SK-N-DZ (cell line): ENCODE measurements at regions not wholly inside any gene's neighbourhood (a gene's known extent, or its start where the extent isn't known, plus 50 kb on each side); places are given as distances from the start of the nearest gene placed in this dataset.
A peak's percentile ranks its signal among the peaks of the same experiment; 100 is the strongest.

Experiments
- DNase-seq: peaks from one replicate; pipeline ENCODE4 v3.0.0-alpha.2; 2015; ENCODE audit warnings: low spot score

- DNase-seq = no peak
Measured at GRCh38 chr1:60461925-60462595, 388.5 kb upstream of the C1orf87 start.

DNA sequence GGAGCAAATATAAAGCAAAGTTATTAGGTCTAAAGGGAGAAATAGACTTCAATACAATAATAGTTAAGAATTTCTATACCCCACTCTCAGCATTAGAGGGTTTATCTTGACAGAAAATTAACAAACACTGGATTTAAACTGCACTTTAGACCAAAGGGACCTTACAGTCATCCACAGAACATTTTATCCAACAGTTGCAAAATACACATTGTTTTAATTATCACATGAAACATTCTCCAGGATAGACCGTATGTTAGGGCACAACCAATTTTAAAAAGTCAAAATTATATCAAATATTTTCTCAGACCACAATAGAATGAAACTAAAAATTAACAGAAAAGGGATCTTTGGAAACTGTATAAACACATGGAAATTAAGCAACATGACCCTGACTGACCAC is 384.5 kb upstream of the C1orf87 start:
- DNase-seq = no peak

GRCh38 chr1:60449876-60450275 is 376.3 kb upstream of the C1orf87 start:
- no peak for DNase-seq

DNA sequence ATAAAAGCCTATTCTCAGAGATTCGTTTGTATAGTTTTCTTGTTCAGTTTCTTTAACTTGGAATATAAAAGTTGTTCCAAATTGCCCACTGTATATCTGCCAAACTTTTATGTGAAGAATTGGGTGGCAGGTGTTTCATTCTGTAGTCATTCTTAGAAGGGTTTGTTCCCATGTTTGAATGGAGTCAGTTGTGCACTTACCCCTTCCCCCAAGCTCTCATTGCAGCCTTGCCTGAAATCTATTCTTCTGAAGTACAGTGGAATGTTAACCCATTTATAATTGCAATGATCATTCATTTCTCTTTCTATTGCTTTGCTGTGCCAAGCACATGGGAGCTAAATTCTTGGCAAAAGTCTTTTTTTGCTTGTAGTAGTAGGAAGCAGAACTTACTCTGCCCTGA is 375.3 kb upstream of the C1orf87 start:
- no peak for DNase-seq

- no peak for DNase-seq
Measured at GRCh38 chr1:60444680-60445079, 371.1 kb upstream of the C1orf87 start.

- DNase-seq = no peak
Measured at GRCh38 chr1:60436186-60436585, 362.6 kb upstream of the C1orf87 start.

DNA sequence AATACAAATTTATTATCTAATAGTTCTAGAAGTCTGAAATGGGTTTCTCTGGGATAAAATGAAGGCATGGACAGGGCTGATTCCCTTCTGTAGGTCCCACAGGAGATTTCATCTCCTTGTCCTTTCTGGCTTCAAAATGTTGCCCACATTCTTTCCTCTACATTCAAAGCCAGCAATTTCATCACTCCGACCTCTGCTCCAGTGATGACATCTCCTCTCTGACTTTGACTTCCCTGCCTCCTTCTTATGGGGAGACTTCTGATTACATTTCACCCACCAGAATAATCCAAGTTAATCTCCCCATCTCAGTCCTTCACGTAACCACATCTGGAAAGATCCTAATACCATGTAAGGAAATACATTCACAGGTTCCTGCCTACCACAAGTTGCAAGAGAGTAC is 358.0 kb upstream of the C1orf87 start:
- DNase-seq = no peak

- DNase-seq = no peak
Measured at GRCh38 chr1:60430375-60430774, 356.8 kb upstream of the C1orf87 start.

DNA sequence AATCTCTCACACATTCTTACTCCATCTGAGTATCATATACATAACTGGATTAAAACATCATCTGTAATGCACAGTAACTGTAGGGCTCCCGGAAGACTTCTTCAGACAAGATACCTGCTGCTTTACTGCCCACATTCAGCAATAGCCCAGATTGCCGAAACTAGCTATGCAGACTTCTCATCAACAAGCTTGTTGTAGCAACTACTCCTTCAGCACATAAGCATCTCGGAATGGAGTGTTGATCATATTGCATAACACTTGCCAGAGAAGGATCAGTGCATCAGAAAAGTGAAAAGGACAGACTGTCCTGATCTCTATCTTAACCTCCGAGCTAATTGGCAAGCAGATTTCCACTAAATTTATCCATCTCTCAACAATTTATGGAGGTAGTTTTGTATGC is 354.6 kb upstream of the C1orf87 start:
- DNase-seq = peak; percentile 32

DNA sequence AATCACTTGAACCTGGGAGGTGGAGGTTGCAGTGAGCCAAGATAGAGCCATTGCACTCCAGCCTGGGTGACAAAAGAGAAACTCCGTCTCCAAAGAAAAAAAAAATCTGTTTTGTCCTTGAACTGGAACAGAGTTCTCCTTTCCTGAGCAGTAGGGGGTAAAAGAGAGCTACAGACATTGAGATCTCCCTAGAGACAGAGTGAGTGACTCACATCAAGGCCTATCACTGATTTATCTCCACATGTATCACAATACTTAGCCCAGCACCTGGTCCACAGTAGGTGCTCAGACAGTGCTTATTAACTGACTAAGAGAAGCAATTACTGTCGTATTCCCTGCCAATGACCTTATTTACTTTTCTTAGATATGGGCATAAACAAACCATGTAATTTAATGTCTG is 354.1 kb upstream of the C1orf87 start:
- peak; percentile 25 for DNase-seq

DNA sequence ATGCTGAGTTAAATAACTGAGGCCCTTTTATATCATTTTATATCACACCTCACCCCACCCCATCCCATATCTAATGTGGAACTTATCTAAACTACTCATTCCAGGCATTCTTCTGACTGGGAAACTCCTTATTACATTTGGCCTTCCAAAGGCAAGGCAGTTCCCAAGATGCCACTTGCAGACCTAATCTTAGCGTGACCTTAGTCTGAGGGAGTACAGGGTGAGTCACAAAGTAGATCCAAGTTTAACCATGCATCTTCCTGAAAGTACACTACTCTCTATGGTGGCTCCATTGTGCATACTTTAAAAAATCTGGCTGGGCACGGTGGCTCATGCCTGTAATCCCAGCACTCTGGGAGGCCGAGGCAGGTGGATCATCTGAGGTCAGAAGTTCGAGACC is 353.6 kb upstream of the C1orf87 start:
- no peak for DNase-seq

GRCh38 chr1:60425528-60425927 is 352.0 kb upstream of the C1orf87 start:
- peak; percentile 1 for DNase-seq

DNA sequence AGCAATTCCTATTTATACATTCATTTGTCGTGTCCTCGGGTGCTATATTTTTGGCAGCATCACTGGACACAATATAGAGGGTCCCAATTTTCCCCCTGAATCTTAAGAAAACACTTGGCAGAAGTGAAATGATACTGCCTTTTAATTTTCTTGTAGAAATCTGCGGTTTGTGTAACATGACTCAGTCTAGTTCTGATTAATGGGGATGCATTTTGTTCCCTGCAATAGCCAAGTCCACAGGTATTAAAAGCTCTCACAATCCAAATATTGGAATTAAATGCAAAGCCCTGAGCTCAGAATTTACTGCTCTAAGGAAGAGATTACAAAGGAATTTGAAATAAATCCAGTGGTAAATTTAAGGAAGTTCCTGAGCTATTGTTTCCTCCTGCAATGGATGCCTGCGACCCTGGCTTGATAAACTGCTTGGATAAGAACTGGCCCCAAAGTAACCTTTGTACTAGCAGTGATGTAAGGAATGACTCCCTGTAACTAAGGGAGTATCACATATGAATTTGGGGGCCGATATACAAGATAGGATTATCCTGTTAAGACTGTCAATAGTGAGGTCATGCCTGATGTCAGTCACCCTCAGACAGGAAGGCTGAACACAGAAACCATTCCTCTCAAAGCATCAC is 349.7 kb upstream of the C1orf87 start:
- DNase-seq = no peak

DNA sequence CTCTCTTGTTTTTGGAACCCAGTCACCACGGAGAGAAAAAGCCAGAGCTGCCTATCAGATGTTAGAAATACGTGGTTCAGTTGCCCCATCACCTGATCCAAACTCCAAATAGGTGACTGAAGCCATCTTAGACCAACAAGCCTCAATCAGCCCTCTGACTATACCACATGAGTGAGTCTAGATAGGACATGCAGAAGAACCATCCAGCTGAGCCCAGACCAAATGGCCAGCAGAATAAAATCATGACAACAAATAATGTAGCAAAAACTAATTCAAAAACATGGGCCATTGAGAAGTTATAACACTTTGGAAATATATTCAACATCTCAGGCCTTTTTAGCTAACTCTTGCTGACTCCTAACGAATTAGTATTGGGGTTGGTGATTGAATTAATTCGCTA is 348.4 kb upstream of the C1orf87 start:
- no peak for DNase-seq

GRCh38 chr1:60419023-60419422 is 345.5 kb upstream of the C1orf87 start:
- DNase-seq = no peak

DNA sequence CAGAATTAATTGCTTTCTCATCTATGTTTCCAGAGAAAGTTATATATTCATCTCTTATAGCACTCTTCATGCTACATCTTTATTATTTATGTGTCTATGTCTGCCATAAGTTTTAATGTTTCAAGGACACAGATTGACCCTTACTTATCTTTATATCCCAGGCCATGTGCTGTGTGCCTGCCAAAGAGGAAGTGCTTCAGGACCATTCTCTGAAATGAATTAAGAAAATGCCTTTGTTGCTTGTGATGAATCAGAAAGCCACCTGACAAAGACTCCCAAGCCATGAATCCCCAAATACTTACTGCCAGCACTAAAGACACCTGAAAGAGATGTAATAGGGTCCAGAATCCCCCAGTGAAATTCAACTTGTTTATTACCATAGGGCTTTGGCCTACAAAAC is 342.1 kb upstream of the C1orf87 start:
- DNase-seq = no peak

DNA sequence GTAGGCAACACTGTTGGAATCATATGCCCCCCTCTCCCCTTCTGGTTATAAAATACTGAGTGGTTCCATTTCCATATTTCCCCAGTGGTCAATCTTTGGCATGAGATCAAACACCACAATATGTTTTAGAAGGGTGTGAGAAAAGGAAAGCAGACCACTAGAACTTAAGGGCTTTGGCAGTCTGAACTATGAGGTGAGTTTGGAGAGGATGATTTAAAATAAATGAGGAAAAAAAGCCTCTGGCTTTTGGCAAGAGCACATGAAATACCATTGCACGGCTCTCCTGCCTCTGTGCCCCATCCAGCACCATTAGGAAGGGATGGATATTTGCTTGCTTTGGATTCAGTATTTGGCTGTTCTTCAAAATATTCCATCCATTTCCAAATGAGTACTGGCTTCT is 339.5 kb upstream of the C1orf87 start:
- DNase-seq = no peak

DNA sequence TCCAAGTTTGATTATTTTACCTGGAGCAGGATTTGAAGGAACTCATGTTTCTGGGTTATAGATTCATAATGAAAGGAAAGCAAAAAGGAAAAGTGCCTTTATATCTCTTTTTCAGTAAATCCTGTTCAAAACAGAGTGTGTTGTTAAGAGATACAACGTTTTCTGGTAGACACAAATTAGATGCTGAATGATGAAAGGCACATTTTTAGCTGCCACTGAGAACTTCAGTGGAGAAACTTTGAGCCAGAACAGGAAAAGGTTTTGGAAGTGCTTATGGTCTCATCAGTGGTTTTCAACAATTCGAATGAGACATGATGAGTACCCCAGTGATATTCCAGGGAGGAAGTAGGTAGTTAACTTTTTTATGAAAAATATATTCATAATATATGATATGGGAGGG is 338.0 kb upstream of the C1orf87 start:
- DNase-seq = no peak

GRCh38 chr1:60402816-60403215 is 329.2 kb upstream of the C1orf87 start:
- DNase-seq = no peak

GRCh38 chr1:60402216-60402615 is 328.6 kb upstream of the C1orf87 start:
- no peak for DNase-seq

DNA sequence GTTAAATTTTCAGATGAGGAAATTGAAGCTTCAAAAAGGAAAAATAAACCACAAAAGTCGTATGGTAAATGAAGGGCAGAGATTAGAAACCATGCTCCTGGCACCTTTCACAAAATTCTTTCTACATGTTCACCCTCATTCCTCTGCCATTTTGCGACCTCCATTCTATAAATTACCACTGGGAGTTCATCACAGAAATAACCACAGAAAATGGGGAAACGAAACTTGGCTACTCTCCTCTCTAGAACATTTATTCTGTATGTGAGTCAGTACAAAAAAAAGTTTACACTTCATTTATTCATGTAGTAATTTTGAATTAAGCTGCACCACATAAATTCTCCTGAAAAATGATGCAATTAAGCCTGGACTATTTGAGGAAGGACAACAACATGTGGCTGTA is 320.9 kb upstream of the C1orf87 start:
- DNase-seq = no peak

DNA sequence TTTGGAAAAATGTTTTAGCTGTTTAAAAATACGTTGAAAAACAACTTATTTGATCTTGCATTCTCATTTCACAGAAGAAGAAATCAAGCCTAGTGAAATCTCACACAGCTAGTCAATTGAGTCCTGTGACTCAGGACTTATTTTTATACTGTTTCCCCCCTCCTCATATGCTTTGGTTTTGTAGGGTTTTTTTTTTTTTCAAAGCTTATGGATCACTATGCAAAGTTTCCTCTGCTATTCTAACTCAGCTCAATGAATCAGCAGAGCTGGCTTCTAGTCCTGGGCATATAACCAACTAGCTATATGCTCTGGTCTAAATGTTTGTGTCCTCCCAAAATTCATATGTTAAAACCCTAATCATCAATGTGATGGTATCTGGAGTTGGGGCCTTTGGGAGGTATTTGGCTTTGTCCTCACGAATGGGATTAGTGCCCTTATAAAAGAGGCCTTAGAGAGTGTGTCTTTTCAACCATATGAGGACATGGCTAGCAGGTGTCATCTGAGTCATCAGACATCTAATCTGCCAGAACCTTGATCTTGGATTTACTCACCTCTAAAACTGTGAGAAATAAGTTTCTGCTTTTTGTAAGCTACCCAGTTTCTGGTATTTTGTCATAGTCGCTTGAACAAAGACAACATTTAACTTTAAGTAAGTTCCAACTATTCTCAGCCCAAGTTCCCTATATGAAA is 317.2 kb upstream of the C1orf87 start:
- DNase-seq = no peak
